DOHH2 (cell line): ENCODE measurements at regions not wholly inside any gene's neighbourhood (a gene's known extent, or its start where the extent isn't known, plus 50 kb on each side); places are given as distances from the start of the nearest gene placed in this dataset.
"Not testable (repeated sequence)": the region's sequence is repeated elsewhere in the genome, so short reads cannot be mapped to it uniquely, and the experiment has no call there.

Experiments
- H3F3A ChIP-seq: fragments of 200-600 bp; sonication (generic), shearing (Covaris generic); 2 replicates; pipeline ENCODE4 v1.6.0; 2016; ENCODE audit warnings: antibody characterized with exemption, mild to moderate bottlenecking; ENCODE audit not compliant: control insufficient read depth, insufficient read depth
- H3K27ac ChIP-seq: fragments of 200-600 bp; sonication (generic); 2 replicates; pipeline ENCODE4 v1.5.1; 2014; ENCODE audit warnings: low read depth, mild to moderate bottlenecking, low read length, moderate library complexity
- H3K27me3 ChIP-seq: fragments of 200-600 bp; sonication (generic); 2 replicates; pipeline ENCODE4 v1.6.1; 2014; ENCODE audit warnings: mild to moderate bottlenecking, low read length, mixed read lengths; ENCODE audit not compliant: control insufficient read depth
- H3K36me3 ChIP-seq: fragments of 200-600 bp; sonication (generic); 2 replicates; pipeline ENCODE4 v1.6.1; 2014; ENCODE audit warnings: mild to moderate bottlenecking, low read length, moderate library complexity, mixed read lengths; ENCODE audit not compliant: control insufficient read depth
- H3K4me1 ChIP-seq: fragments of 200-600 bp; sonication (generic); 2 replicates; pipeline ENCODE4 v1.6.1; 2014; ENCODE audit warnings: mild to moderate bottlenecking, low read length, mixed read lengths; ENCODE audit not compliant: control insufficient read depth
- H3K4me2 ChIP-seq: fragments of 200-600 bp; sonication (generic); 2 replicates; pipeline ENCODE4 v1.6.0; 2014; ENCODE audit warnings: mild to moderate bottlenecking, low read length, moderate library complexity
- H3K4me3 ChIP-seq: fragments of 200-600 bp; sonication (generic); 2 replicates; pipeline ENCODE4 v1.5.1; 2014; ENCODE audit warnings: mild to moderate bottlenecking, low read length, mixed read lengths
- H3K79me2 ChIP-seq: fragments of 200-600 bp; sonication (generic); 2 replicates; pipeline ENCODE4 v1.6.1; 2014; ENCODE audit warnings: mild to moderate bottlenecking, low read length, mixed read lengths; ENCODE audit not compliant: control insufficient read depth
- H3K9me2 ChIP-seq: fragments of 200-600 bp; sonication (generic); replicated peaks from 2 replicates; pipeline ENCODE4 v1.6.1; 2014; ENCODE audit warnings: mild to moderate bottlenecking, low read length, mixed read lengths; ENCODE audit not compliant: control insufficient read depth
- H3K9me3 ChIP-seq: fragments of 200-600 bp; sonication (generic); 2 replicates; pipeline ENCODE4 v1.6.1; 2014; ENCODE audit warnings: antibody characterized with exemption, low read length, mixed read lengths; ENCODE audit not compliant: control insufficient read depth, insufficient read depth
- H4K20me1 ChIP-seq: fragments of 200-600 bp; sonication (generic); 2 replicates; pipeline ENCODE4 v1.6.0; 2014; ENCODE audit warnings: low read depth, mild to moderate bottlenecking, antibody characterized with exemption, low read length, moderate library complexity; ENCODE audit not compliant: control insufficient read depth, insufficient read depth
- CTCF ChIP-seq: fragments of 200-600 bp; sonication (generic); IDR thresholded peaks from one replicate; pipeline ENCODE4 v1.5.1; 2014; ENCODE audit warnings: antibody characterized with exemption, mild to moderate bottlenecking, low read depth, low read length; ENCODE audit not compliant: poor library complexity, severe bottlenecking
- EZH2phosphoT487 ChIP-seq: fragments of 200-600 bp; sonication (generic); IDR thresholded peaks from 2 replicates; pipeline ENCODE4 v1.6.1; 2017; ENCODE audit warnings: borderline replicate concordance, mild to moderate bottlenecking, antibody characterized with exemption, low read length, moderate library complexity, mixed read lengths

- no peak overlapping the region for H3K4me3 ChIP-seq
- H3K9me3 ChIP-seq = no peaks in the 10 kb centered on the region
- H3K27ac ChIP-seq = no peak overlapping the region
- H3K9me2 ChIP-seq = no peaks in the 10 kb centered on the region
- H3F3A ChIP-seq = no peaks in the 10 kb centered on the region
- no peak for TF ChIP-seq EZH2phosphoT487
- TF ChIP-seq CTCF = no peak
- no peak overlapping the region for H3K4me2 ChIP-seq
- no peaks in the 10 kb centered on the region for H3K79me2 ChIP-seq
- H3K4me1 ChIP-seq = no peaks in the 10 kb centered on the region
- H3K27me3 ChIP-seq = no peaks in the 10 kb centered on the region
- H3K36me3 ChIP-seq = no peaks in the 10 kb centered on the region
- H4K20me1 ChIP-seq = no peaks in the 10 kb centered on the region
Measured at GRCh38 chr4:77263247-77263646, 106.2 kb downstream of the CCNG2 start.

GRCh38 chr4:77263976-77264375 lies 107.0 kb downstream of the CCNG2 start:
- H3K9me2 ChIP-seq, H3K4me3 ChIP-seq, H3K9me3 ChIP-seq, H3K4me1 ChIP-seq, H3K79me2 ChIP-seq, H3K27me3 ChIP-seq, H3K36me3 ChIP-seq, H3K27ac ChIP-seq, H4K20me1 ChIP-seq, H3K4me2 ChIP-seq, H3F3A ChIP-seq: not testable (repeated sequence)

GRCh38 chr4:77264826-77265225 lies 107.8 kb downstream of the CCNG2 start:
- H3K79me2 ChIP-seq = no peaks in the 10 kb centered on the region
- no peak for TF ChIP-seq CTCF
- TF ChIP-seq EZH2phosphoT487 = no peak
- no peak overlapping the region for H3K4me2 ChIP-seq
- H3K9me3 ChIP-seq = no peaks in the 10 kb centered on the region
- H3K4me1 ChIP-seq = no peaks in the 10 kb centered on the region
- H3K4me3 ChIP-seq = no peak overlapping the region
- no peaks in the 10 kb centered on the region for H3K27me3 ChIP-seq
- H3K36me3 ChIP-seq = no peaks in the 10 kb centered on the region
- H3K27ac ChIP-seq = no peak overlapping the region
- no peaks in the 10 kb centered on the region for H4K20me1 ChIP-seq
- no peaks in the 10 kb centered on the region for H3F3A ChIP-seq
- no peaks in the 10 kb centered on the region for H3K9me2 ChIP-seq

GRCh38 chr4:77268108-77268507 lies 111.1 kb downstream of the CCNG2 start:
- Histone ChIP-seq H3K4me3 (no peak overlapping the region), H3K9me2 (no peaks in the 10 kb centered on the region), H4K20me1 (no peaks in the 10 kb centered on the region), H3K4me1 (no peaks in the 10 kb centered on the region), H3K27ac (no peak overlapping the region), H3K36me3 (no peaks in the 10 kb centered on the region), H3K9me3 (no peaks in the 10 kb centered on the region), H3K4me2 (no peak overlapping the region), H3F3A (no peaks in the 10 kb centered on the region), H3K27me3 (no peaks in the 10 kb centered on the region), H3K79me2 (no peaks in the 10 kb centered on the region)
- TF ChIP-seq EZH2phosphoT487 (no peak), CTCF (no peak)
